ENCODE measurements at regions not wholly inside any gene's neighbourhood (a gene's known extent, or its start where the extent isn't known, plus 50 kb on each side); places are given as distances from the start of the nearest gene placed in this dataset.
"Not testable (repeated sequence)": the region's sequence is repeated elsewhere in the genome, so short reads cannot be mapped to it uniquely, and the experiment has no call there.

DNA sequence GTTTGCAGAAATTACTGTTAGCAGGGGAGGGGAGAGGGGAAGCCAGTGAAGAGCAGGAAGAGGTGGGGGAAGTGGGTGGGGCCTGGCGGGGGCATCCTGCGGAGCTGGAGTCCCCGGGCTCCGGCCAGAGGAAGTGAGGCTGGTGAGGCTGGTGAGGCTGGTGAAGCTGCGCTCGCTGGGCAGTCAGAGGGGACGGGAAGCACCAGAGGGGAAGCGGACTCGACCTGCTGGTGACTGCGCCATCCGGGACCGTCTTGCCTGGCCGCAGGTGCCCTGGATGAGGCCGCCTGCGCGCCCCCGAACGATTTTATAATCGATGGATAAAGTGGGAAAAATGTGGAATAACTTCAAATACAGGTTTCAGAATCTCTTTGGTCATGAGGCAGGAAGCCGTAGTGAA, 635.3 kb upstream of the MARCKS start:
- in situ Hi-C loops (cut with HindIII; ENCODE audit: low sequenced_read_pairs), result no loop called here

DNA sequence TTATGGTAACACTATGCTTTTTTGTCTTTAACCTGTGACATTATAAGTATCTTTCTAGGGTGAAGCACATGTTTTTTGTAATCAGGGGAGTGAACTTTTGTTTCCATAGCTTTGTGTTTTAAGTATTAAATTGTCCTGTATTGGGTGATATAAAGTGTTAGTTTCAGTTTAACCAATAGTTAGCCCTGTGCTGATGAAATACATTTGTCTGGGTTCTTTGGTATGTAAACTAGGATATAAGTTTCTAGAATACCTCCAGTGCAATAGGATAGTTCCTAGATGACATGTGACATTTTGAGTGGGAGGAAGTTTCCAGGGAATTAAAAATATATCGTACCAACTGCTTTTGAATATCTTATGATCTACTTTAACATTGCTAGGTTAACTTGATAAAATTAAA, 611.0 kb upstream of the MARCKS start:
- in situ Hi-C loops (cut with HindIII; ENCODE audit: low sequenced_read_pairs), result no loop called here

DNA sequence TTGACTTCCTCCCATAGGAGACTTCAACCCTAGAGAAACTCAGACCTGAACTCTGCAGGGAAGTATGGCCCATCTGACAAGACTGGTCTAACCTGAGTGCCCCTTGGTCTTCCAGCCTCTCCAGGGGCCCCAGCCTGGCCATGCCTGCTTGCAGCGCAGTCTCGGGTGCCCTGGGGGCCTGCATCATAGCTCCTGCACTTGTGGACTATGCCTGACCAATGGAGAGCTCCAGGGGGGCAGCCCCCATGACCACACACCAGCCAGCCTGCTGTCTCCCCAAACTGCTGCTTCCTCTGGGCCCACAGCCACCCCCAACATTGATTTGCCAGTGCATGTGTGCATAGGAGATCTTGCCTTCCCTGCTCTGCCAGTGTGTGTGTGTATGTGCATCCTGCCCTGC, 608.6 kb upstream of the MARCKS start:
- in situ Hi-C loops (cut with HindIII; ENCODE audit: low sequenced_read_pairs), result no loop called here

DNA sequence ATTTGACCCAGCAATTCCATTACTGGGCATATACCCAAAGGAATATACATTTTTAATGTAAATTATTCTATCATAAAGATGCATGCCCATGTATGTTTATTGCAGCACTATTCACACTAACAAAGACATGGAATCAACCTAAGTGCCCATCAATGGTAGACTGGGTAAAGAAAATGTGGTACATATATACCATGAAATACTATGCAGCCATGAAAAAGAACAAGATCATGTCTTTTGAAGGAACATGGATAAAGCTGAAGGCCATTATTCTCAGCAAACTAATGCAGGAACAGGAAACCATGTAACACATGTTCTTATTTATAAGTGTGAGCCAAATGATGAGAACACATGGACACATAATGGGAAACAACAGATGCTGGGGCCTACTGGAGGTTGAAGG, 603.0 kb upstream of the MARCKS start:
- in situ Hi-C loops (cut with HindIII; ENCODE audit: low sequenced_read_pairs), result not testable (repeated sequence)

DNA sequence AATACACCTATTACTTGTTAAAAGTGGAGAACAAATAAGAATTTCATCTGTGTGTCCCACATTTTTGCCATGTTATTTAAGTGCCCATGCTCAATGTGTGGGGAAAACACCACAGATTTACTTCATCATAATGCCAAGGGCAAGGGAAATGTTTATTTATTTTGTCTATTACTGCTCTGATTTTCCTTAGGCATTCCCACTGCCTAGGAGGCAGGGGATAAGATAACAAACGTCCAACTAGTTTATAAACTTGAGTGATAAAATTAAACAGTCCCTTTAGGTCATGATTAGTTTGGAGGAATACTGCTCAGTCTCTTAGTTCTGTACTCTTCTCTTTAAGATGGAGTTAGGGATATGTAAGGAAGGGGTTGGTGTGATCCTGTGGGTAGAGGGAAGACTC, 598.4 kb upstream of the MARCKS start:
- in situ Hi-C loops (cut with HindIII; ENCODE audit: low sequenced_read_pairs), result loop anchor here (5.0 kb wide), 1 partner anchor 34 kb away; no protein-coding TSS in a partner anchor

DNA sequence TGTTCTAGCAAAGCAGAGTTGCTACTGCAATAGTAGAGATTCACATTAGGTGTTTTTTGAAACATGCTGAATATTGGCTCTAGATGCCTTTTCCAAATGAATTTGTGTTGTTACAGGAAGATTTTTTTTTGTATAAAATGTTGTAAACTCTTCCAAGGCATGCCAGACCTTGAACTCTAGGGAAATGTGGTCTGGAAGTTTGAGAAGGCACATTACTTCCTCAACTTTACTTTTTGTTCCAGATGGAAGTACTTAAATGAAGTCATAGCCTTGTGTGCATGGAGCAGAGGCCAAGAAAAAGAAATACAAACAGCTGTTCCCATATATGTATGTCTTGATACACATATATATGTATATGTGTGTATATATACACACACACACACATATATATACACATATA, 585.7 kb upstream of the MARCKS start:
- in situ Hi-C loops (cut with HindIII; ENCODE audit: low sequenced_read_pairs), result no loop called here

DNA sequence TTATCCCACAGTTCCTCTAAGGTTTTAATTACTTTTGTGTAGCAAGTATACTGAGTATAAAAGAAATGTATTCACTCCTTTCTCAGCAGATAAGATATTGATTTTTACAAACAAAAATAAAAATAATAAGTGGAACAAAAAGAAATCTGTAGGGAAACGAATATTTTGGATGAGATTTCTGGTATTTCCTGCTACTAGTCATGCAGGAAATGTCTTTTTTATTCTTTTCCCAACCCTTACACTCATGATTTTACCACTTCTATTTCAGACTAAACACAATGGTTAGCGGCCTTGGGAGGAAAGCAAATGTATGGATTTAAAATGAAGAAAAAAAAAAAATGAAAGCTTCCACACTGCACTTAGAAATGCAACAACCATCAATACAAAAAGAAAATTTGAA, 580.5 kb upstream of the MARCKS start:
- in situ Hi-C loops (cut with HindIII; ENCODE audit: low sequenced_read_pairs), result no loop called here

DNA sequence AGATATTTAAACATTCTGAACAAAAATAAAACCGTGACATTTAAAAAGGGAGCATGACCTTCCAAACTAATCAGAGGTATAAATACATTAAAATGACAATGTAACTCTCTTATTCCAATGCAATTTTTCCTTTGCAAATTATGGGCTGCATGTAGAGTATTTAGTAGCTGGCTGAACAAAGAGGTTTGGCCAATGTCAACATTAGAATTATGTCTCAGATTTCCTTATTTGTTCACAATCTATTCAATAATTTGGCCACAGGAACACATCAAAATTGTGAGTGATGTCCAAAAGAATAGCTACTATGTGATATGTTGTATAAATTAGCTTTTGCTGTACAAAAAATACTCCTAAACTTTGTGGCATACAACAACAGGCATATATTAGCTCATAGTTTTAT, 580.0 kb upstream of the MARCKS start:
- in situ Hi-C loops (cut with HindIII; ENCODE audit: low sequenced_read_pairs), result no loop called here

DNA sequence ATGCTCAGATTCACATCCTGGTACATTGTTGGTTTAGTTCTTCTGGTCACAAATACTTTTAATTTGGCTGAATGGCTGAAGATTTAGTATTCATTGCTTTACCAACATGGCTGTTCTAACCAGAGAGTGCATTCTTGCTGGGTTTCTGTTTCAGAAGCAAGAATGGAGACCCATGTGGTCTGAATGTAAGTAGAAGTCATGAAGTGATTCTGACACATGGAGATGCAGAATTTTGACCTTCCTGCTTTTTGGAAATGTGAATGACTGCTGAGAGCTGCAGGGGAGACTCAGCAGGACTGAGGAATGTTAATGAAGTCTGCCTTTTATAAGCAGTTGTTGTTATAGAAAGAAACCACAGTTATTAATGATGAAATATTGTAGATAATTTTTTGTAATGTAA, 576.1 kb upstream of the MARCKS start:
- in situ Hi-C loops (cut with HindIII; ENCODE audit: low sequenced_read_pairs), result no loop called here

DNA sequence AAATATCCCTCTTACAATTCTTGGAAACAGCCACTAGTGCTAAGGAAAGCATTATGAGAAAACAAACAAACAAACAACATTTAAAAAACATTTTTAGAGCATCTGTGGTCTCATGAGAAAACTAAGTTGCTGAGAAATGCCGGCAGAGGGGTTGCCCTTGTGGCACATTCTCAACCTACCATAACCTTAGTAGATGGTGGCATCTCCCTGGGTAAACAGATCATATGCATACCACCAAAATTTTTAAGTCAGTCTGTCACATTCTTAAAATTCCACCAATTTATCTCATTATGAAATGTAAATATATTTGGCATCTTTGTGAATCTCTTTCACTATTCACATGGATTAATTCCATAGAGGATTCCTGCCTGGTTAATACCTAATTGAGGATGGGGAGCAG, 575.7 kb upstream of the MARCKS start:
- in situ Hi-C loops (cut with HindIII; ENCODE audit: low sequenced_read_pairs), result no loop called here

DNA sequence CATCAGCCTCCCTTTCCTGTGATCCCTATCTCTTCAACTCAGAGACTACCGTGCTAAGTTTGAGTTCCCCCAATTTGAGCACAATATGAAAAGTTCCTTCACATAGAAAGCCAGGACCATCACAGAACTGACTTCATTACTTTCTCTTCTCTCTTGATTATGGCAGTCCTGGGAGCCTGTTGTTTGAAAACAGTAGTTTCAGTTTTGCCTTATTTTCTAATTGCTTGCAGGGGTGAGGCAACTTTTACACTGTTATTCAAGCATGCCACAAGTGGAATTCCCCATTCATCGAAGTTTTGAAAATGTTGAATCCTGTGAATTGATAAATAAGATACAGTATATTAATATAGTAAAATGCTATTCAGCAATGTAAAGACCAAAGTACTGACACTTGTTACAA, 569.7 kb upstream of the MARCKS start:
- in situ Hi-C loops (cut with HindIII; ENCODE audit: low sequenced_read_pairs), result no loop called here

DNA sequence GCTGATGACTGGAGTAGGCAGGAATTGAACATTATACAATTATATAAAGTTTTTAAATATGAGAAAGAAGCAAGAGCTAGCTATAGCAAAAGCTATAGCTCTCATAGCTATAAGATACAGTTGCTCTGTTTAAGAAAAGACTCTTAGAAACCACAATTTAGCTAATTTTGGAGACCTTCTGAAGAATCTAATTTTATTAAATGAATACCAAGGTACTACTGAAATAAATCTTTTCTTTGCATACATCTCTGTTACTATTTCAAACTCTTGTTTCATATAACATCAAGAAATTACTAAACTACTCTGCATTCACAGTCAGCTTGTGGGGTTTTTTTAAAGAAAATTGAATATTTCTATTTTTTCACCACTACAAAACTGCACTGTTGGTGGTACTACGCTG, 568.7 kb upstream of the MARCKS start:
- in situ Hi-C loops (cut with HindIII; ENCODE audit: low sequenced_read_pairs), result no loop called here

DNA sequence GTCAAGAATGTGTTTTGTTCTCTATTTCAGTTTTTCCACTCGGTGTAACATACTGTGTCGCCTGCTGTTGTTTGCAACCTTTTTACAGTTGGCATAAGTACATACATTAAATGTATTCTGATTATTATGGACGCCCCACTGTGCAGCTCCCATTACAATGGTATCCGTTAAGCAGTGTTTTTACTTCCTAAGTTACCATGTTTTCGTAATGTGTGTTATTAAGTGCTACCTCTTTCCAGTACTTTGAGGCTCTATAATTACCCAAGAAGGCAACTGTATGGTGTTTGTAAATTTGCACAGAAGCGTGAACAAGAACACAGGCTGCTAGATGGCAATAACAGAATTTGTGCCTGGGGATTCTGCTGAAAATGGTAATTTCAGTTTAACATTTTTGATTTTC, 568.0 kb upstream of the MARCKS start:
- in situ Hi-C loops (cut with HindIII; ENCODE audit: low sequenced_read_pairs), result no loop called here

DNA sequence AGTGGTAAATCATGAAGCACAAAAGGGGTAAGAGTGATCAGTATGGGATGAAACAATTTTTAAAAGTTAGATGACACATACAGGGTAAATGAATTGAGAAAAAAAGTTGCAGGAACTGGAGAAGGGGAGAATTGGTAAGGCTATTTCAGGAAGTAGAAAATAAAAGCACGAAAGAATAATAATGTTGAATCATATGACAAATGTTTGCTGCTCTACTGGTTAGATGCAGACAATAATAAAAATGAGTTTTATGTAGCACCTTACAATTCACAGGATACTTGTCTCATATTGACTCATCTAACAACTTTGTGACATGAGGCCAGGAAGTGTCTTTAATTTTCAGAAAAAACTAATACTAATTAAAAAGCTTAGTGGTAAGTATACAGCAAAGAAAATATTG, 566.5 kb upstream of the MARCKS start:
- in situ Hi-C loops (cut with HindIII; ENCODE audit: low sequenced_read_pairs), result loop anchor here (5.0 kb wide), 1 partner anchor 33 kb away; no protein-coding TSS in a partner anchor

DNA sequence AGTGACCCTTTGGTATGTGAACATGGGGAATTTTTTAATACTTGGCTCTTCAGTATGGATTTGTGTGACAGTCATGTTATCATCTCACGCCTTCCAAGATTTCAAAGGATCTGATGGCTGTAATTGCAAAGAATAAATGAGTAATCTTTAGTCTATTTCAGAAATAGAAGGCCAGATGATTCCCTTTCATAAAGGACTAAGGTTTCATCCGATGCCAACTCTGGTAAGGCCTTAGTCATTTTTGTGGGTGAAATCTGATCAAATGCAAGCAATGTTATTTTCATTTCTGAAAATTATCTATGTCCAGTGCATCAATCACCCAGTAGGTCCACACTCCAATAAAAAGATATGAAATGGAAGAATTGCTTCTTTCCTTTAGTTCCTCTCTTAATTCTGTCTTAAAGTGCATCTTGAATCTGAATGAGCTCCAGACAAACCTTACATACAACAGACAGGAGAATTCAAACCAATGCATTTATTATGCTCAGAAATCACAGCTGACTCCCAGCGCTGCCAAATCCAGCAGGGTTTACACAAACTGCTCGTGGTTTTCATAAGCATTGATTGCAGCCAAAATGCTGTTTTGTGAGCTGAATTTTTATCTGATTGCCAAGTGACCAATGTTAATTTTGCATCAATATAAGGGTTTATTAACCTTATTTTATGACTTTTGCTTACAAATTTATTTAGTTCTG, 565.2 kb upstream of the MARCKS start:
- in situ Hi-C loops (cut with HindIII; ENCODE audit: low sequenced_read_pairs), result loop anchor here (5.0 kb wide), 1 partner anchor 35 kb away; no protein-coding TSS in a partner anchor

DNA sequence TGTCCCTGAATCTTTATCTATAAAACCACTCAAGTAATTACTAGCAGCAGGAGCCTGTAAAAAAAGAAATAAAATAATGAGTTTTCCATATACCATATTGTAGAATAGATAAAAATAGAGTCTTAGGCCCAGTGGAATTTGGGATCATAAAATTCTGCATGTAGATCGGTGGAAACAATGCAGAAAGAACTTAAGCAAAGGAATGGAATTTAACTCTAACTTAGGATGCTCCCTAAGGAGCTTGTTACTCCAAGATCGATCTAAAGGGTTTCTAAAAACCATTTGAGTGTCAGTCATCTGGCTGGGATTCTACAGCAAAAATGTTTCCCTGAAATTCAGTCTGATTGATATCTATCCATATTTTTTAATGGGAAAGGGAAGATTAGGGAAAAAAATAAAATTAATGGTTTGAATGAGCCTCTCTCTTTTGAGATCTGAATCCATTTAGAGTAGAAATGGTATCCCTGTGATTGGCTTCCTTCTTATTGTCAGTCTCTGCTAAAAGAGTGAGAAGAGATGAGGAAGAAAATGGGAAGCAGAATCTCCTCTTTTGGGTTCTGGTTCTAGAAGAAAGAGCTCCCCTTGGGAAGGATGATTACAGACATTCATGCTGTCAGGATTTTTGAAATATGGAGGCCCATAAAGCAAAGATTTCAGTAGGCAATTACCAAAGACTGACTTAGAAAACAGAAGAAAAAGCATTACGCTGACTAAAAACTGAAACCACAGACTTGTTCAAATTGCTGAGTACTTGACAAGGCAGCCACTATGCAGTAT, 564.3 kb upstream of the MARCKS start:
- in situ Hi-C loops (cut with HindIII; ENCODE audit: low sequenced_read_pairs), result loop anchor here (5.0 kb wide), 1 partner anchor 36 kb away; no protein-coding TSS in a partner anchor

DNA sequence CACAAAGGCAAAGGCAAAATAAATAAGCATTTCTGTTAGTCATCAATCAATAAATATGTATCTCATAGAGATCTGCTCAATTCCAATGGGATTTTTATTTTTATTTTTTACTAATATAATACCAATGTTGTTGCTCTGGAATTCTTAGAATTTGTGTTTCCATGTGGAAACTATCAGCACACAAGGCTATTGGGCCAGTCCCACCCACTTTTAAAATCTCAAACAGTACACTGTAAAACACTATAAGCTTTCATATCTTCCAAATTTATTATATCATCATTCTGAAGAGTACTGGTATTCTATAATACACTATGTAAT, 563.8 kb upstream of the MARCKS start:
- in situ Hi-C loops (cut with HindIII; ENCODE audit: low sequenced_read_pairs), result loop anchor here (5.0 kb wide), 1 partner anchor 36 kb away; no protein-coding TSS in a partner anchor

DNA sequence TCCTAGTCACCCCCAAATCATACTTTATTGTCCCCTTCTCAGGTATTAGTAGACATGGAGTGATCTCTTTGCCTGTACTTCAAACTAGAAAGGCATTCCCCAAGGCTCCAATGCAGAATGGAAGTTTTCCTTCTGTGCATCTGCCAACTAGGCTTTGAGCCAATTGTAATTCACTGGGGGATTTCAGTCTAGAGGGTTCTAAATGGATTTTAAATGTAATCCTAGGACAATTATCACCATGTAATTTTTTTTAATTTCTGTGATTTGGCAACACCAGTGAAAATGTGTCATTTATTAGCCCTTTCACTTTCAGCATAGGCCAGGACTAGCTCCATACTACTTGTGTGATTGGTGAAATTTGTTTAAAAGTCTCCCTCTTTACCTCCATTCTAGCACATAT, 557.6 kb upstream of the MARCKS start:
- in situ Hi-C loops (cut with HindIII; ENCODE audit: low sequenced_read_pairs), result no loop called here

DNA sequence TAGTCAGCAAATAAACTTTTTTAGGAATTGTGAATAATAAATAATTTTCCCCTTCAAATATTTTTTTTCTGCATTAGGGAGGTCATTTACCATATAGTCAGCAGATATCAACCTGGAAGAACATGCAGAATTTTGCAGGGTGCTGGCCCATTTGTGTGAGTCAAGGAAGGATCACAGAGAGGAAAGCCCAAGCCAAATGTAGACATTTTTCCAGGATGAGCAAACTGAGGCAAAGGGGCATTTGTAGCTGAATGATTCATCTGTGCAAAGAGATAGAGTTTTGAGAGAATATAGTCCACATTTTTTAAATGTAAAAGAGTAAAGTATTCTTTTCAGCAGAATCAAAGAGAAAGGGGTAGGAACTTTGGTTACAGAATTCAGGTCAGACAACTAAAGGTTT, 555.5 kb upstream of the MARCKS start:
- in situ Hi-C loops (cut with HindIII; ENCODE audit: low sequenced_read_pairs), result no loop called here

DNA sequence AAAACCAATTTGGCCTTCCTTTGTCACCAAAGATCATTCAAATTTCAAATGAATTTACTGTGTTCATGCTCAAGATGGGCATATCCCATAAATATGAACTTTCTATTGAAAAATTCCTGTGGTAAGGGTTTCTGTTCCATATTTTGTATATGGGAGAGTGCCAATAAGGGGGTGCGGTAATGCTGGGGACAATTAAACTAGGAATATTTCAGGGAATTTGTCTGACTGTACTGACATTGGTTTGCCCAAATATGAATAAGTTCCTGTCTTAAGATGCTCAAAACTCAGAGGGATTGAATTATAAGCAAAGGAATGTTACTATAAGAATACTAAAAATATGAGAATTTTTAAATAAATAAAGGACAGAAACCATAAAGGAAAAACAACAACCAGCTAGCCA, 553.0 kb upstream of the MARCKS start:
- in situ Hi-C loops (cut with HindIII; ENCODE audit: low sequenced_read_pairs), result no loop called here

DNA sequence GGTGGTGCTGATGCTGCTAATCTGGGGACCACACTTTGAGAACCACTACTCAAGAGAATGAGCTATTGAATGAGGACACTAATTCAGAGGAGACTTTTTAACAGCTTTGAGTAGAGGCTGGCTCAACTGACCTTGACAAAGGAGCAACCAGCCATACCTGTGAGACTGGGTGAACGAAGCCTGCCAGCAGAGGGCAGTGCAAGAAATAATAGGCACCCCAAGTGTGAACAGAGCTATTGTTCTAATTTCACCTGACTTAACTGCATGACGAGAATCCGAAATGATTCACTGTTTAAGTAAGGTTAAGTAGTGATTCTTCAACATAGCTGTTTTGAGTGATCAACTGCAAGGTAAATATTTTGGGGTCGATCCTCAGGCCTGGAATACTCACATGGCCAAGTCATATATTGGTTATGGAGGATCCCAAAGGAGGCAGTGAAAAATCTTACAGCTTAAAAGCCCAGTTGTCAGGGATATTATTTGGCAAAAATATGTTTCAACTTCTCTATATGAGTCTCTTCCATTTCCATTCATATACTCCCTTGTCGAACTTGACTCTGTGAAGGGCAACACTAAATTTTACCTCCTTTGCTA, 550.5 kb upstream of the MARCKS start:
- in situ Hi-C loops (cut with HindIII; ENCODE audit: low sequenced_read_pairs), result no loop called here

DNA sequence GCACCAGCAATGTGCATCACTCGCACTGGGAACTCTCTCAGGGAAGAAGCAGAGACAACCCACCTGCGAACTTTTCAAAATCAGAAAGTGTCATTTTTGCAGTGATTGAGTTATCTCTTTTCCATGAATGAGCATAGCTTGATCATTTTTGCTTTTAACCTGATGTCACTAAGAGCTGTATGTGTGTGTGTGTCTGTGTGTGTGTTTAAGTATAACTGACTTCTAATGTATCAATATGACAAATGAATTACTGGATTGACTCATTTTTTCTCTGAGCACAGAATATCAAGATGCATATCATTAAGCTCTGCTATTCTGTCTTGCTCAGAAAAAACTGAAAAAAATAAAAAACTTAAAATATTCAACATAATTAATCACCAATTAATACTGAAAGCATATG, 548.9 kb upstream of the MARCKS start:
- in situ Hi-C loops (cut with HindIII; ENCODE audit: low sequenced_read_pairs), result no loop called here

Measured in endothelial cell of hepatic sinusoid (primary cell).